ENCODE measurements at regions not wholly inside any gene's neighbourhood (a gene's known extent, or its start where the extent isn't known, plus 50 kb on each side); places are given as distances from the start of the nearest gene placed in this dataset.

DNA sequence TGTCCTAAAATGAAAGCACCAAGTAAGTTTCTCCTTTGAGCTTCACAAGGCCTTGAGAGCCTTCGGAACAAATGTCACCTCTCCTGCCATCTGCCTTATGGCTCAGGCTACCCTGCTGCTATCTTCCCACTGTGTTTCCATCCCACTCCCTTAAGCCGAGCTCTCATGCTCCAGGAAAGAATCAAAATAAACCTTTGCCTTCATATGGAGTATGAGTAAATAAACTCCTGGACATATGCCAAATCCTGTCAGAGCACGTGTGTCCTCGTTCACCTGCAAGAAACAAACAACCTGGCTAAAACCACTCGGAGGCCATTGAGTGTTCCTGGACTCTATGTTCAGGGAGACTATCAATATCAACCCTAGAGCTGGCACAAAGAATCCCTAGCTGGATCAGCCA is 122.3 kb upstream of the CCDC112 start:
- DNase-seq: no peak
- Histone ChIP-seq H4K20me1 (ENCODE audit: insufficient read depth, low read length) (no peaks in the 10 kb centered on the region), H4K5ac (ENCODE audit: low read depth, low read length) (no peak overlapping the region), H3K23ac (ENCODE audit: low read depth, low read length) (no peak overlapping the region), H2AFZ (replicated peaks; ENCODE audit: low read length, poor library complexity) (no peak overlapping the region), H4K8ac (ENCODE audit: low read depth in 2 of 2, low read length in 2 of 2) (no peak overlapping the region), H3K56ac (ENCODE audit: extremely low read depth, insufficient read depth, low read length) (no peak overlapping the region), H2AK5ac (ENCODE audit: low read depth, low read length) (peak overlapping the region; percentile 52; the same call in 1 of the 2 replicates), H3K4me2 (ENCODE audit: low read depth, low read length) (no peak overlapping the region), H3K9me1 (ENCODE audit: insufficient read depth, low read length) (peaks cover 8% of the 10 kb centered on the region), H3K4me1 (ENCODE audit: control insufficient read depth, insufficient read depth, low read length) (peaks cover 14% of the 10 kb centered on the region), H3K4me3 (ENCODE audit: insufficient read depth, low read depth, low read length) (no peak overlapping the region), H3K79me1 (ENCODE audit: low read depth in 1 of 2, low read length in 2 of 2) (no peaks in the 10 kb centered on the region), H2BK5ac (ENCODE audit: low read depth, low read length, poor library complexity, severe bottlenecking) (no peak overlapping the region), H2BK15ac (ENCODE audit: low read depth, low read length) (peak overlapping the region; percentile 76; the same call in 1 of the 3 replicates), H3K9me3 (ENCODE audit: control insufficient read depth, insufficient read depth, low read length) (no peaks in the 10 kb centered on the region), H3K14ac (replicated peaks; ENCODE audit: low read depth, low read length) (peak overlapping the region; percentile 13; the same call in 1 of the 2 replicates), H2AK9ac (replicated peaks; ENCODE audit: low read depth, low read length, poor library complexity) (no peak overlapping the region), H3K4ac (ENCODE audit: low read depth, low read length) (peak overlapping the region; percentile 22), H3K18ac (ENCODE audit: low read depth, low read length) (no peak overlapping the region), H3K27ac (ENCODE audit: insufficient read depth, low read length) (no peak overlapping the region), H3K27me3 (ENCODE audit: control insufficient read depth, insufficient read depth, low read length) (no peaks in the 10 kb centered on the region), H3K36me3 (ENCODE audit: control insufficient read depth, insufficient read depth, low read length) (no peaks in the 10 kb centered on the region), H2BK20ac (ENCODE audit: low read depth, low read length) (peak overlapping the region; percentile 74; the same call in 1 of the 2 replicates), H2BK120ac (ENCODE audit: low read depth, low read length) (peak overlapping the region; percentile 64; the same call in 1 of the 2 replicates), H3K9ac (ENCODE audit: low read depth, low read length) (no peak overlapping the region), H4K91ac (ENCODE audit: insufficient read depth, low read depth, low read length) (peak overlapping the region; percentile 50; the same call in 1 of the 2 replicates)
- ChIA-PET POLR2A (ENCODE audit: unreplicated experiment) (no interaction called here), CTCF (no interaction called here)
- dilution Hi-C loops (cut with HindIII; ENCODE audit: low sequenced_read_pairs, unreplicated experiment): no loop called here
- TF ChIP-seq SMC3 (IDR thresholded peaks at IDR 0.05; ENCODE audit: low read depth, low read length) (no peak), NFE2L2 (IDR thresholded peaks at IDR 0.05; ENCODE audit: low read depth, low read length) (no peak), CHD1 (IDR thresholded peaks at IDR 0.05; ENCODE audit: low read depth, low read length) (no peak), POLR2A (IDR thresholded peaks at IDR 0.05; ENCODE audit: low read depth, low read length) (no peak), RCOR1 (IDR thresholded peaks at IDR 0.05; ENCODE audit: insufficient replicate concordance, low read length) (no peak), CEBPB (IDR thresholded peaks at IDR 0.05; ENCODE audit: low read depth, low read length) (no peak), MAFK (IDR thresholded peaks at IDR 0.05; ENCODE audit: low read depth, low read length) (no peak), MAZ (IDR thresholded peaks at IDR 0.05; ENCODE audit: borderline replicate concordance, low read depth, low read length) (no peak), MXI1 (IDR thresholded peaks at IDR 0.05; ENCODE audit: borderline replicate concordance, low read depth, low read length) (no peak), BHLHE40 (IDR thresholded peaks at IDR 0.05; ENCODE audit: low read depth, low read length) (no peak), RFX5 (IDR thresholded peaks at IDR 0.05; ENCODE audit: low read depth, low read length) (no peak), FOS (IDR thresholded peaks at IDR 0.05; ENCODE audit: low read depth, low read length) (no peak), RAD21 (IDR thresholded peaks at IDR 0.05; ENCODE audit: low read length) (no peak)
- TF ChIP-seq, protein P1, sequence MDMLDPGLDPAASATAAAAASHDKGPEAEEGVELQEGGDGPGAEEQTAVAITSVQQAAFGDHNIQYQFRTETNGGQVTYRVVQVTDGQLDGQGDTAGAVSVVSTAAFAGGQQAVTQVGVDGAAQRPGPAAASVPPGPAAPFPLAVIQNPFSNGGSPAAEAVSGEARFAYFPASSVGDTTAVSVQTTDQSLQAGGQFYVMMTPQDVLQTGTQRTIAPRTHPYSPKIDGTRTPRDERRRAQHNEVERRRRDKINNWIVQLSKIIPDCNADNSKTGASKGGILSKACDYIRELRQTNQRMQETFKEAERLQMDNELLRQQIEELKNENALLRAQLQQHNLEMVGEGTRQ (IDR thresholded peaks at IDR 0.05; ENCODE audit: low read depth, low read length): no peak
- TF ChIP-seq, protein P2, sequence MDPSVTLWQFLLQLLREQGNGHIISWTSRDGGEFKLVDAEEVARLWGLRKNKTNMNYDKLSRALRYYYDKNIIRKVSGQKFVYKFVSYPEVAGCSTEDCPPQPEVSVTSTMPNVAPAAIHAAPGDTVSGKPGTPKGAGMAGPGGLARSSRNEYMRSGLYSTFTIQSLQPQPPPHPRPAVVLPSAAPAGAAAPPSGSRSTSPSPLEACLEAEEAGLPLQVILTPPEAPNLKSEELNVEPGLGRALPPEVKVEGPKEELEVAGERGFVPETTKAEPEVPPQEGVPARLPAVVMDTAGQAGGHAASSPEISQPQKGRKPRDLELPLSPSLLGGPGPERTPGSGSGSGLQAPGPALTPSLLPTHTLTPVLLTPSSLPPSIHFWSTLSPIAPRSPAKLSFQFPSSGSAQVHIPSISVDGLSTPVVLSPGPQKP (IDR thresholded peaks at IDR 0.05; ENCODE audit: borderline replicate concordance, low read depth, low read length): no peak
- TF ChIP-seq, protein P3, sequence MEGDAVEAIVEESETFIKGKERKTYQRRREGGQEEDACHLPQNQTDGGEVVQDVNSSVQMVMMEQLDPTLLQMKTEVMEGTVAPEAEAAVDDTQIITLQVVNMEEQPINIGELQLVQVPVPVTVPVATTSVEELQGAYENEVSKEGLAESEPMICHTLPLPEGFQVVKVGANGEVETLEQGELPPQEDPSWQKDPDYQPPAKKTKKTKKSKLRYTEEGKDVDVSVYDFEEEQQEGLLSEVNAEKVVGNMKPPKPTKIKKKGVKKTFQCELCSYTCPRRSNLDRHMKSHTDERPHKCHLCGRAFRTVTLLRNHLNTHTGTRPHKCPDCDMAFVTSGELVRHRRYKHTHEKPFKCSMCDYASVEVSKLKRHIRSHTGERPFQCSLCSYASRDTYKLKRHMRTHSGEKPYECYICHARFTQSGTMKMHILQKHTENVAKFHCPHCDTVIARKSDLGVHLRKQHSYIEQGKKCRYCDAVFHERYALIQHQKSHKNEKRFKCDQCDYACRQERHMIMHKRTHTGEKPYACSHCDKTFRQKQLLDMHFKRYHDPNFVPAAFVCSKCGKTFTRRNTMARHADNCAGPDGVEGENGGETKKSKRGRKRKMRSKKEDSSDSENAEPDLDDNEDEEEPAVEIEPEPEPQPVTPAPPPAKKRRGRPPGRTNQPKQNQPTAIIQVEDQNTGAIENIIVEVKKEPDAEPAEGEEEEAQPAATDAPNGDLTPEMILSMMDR (conservative IDR thresholded peaks at IDR 0.05; ENCODE audit: low read depth, low read length): no peak
- intact Hi-C loops (cut with micrococcal nuclease): no loop called here
- ATAC-seq (ENCODE audit: low read depth): no peak
- in situ Hi-C loops (cut with MboI; ENCODE audit: low sequenced_read_pairs): no loop called here
- BruUV-seq (replicated peaks): no TSS peak
- WGBS, 2 experiments (ENCODE audit: extremely low coverage in 2 of 2, insufficient read length in 1 of 2): 100% methylated on average over 1 of the region's 5 CpGs; no CpG with 5 or more reads in 1 of the 2 experiments

Data from IMR-90 (cell line).